ENCODE measurements at regions not wholly inside any gene's neighbourhood (a gene's known extent, or its start where the extent isn't known, plus 50 kb on each side); places are given as distances from the start of the nearest gene placed in this dataset.
"Not testable (repeated sequence)": the region's sequence is repeated elsewhere in the genome, so short reads cannot be mapped to it uniquely, and the experiment has no call there.

DNA sequence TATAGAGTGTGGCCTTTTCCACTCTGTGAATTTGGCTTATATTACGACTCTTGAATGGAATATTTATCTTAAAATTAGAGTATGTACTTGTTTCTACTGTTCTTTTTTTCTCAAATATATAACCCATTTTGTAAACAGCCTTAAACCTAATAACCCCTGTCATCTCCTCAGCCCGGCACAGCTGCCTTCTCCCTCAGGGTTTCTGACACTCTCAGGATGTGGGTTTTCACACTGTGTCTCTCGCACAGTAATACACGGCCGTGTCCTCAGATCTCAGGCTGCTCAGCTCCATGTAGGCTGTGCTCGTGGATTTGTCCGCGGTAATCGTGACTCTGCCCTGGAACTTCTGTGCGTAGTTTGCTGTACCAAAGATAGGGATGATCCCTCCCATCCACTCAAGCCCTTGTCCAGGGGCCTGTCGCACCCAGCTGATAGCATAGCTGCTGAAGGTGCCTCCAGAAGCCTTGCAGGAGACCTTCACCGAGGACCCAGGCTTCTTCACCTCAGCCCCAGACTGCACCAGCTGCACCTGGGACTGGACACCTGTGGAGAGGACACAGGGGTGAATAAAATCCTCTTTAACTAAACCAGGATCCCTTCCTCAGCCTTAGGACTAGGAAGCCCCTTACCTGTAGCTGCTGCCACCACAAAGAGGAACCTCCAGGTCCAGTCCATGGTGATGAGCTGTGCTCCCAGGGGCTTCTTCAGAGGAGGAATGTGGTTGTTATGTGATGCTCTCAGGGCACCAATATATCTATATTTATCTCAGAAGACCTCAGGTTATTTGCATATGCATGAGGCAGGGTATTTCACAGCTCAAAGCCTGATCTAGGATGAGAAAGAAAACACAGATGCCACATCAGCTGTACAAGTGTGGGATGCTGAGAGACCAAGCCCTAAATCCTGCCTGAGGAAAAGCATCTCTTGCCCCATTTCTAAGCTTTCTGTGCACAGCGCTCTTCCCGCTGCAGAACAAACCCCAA lies 1188.4 kb downstream of the TMEM121 start:
- H3K36me3 ChIP-seq; DNase-seq; H3K4me3 ChIP-seq; H3K27ac ChIP-seq; H3K27me3 ChIP-seq; H3K4me1 ChIP-seq; intact Hi-C loops (cut with DNase I); H3K9me3 ChIP-seq: not testable (repeated sequence)
- 42 to 56% methylated on average over 4 to 5 of the region's 14 CpGs for WGBS, 2 donors

DNA sequence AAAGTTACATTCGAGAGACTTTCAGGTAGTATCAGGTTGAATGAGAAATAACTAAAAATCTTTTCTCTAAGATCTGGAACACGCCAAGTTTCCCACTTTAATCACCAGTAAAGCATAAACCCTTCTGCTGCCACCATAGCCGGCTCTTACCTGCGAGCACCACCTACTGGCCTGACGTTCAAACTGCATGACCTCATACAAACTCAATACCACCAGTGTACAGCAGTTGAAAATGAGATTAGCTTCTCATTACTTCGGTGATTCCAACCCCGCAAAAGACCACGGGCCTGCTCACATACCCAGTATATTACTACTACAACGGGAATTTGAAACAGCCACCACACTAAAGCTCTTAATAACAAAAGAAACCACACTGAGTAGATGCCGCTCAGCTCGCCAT lies 1191.2 kb downstream of the TMEM121 start:
- H3K4me3 ChIP-seq; H3K27me3 ChIP-seq; H3K4me1 ChIP-seq; intact Hi-C loops (cut with DNase I); H3K27ac ChIP-seq; DNase-seq; H3K9me3 ChIP-seq; H3K36me3 ChIP-seq: not testable (repeated sequence)
- TF ChIP-seq, protein P1, sequence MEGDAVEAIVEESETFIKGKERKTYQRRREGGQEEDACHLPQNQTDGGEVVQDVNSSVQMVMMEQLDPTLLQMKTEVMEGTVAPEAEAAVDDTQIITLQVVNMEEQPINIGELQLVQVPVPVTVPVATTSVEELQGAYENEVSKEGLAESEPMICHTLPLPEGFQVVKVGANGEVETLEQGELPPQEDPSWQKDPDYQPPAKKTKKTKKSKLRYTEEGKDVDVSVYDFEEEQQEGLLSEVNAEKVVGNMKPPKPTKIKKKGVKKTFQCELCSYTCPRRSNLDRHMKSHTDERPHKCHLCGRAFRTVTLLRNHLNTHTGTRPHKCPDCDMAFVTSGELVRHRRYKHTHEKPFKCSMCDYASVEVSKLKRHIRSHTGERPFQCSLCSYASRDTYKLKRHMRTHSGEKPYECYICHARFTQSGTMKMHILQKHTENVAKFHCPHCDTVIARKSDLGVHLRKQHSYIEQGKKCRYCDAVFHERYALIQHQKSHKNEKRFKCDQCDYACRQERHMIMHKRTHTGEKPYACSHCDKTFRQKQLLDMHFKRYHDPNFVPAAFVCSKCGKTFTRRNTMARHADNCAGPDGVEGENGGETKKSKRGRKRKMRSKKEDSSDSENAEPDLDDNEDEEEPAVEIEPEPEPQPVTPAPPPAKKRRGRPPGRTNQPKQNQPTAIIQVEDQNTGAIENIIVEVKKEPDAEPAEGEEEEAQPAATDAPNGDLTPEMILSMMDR (IDR thresholded peaks at IDR 0.05), result peak in 1 of 6 experiments; percentile 25
- 20% methylated on average over 6 of the region's 11 CpGs; no CpG with 5 or more reads in 1 of the 2 donors for WGBS, 2 donors

DNA sequence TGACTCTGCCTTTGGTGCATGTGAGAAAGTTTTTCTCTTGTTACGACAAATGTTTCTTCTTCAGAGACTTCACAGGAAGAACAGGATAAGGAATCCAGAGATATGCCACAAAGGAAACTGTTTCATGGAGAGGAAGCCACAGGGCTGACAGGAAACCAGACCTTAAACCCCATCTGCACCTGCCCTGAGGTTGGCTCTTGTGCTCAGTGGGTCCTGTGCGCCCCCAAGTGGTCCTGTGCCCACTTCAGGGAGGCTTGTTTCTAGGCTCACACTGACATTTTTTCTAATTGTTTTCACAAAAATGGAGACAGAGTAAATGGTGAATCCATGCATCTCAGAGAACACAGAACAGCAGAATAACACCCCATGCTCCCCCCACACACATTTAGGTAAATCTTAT lies 1193.5 kb downstream of the TMEM121 start:
- H3K4me3 ChIP-seq; H3K36me3 ChIP-seq; H3K27me3 ChIP-seq; intact Hi-C loops (cut with DNase I); H3K9me3 ChIP-seq; H3K27ac ChIP-seq; H3K4me1 ChIP-seq; DNase-seq: not testable (repeated sequence)
- WGBS, 2 donors, result no CpG with 5 or more reads among the region's 2 CpGs

DNA sequence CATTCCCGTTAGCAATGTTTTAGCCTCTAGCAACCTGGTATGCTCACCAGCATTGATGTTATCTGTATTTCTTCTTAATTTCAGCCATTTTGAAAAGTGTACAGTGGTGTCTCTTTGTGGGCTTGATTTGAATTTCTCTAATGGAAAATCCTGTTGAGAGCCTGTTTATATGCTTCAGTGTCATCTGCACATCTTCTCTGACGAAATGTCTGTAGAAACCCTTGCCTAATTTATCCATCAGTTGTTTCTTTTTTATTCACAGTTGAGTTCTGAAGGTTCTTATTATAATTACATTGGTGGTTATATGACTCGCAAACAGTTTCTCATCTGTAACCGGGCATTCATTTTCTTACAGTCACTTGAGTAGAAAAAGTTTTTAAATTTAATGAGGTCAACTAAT lies 1195.5 kb downstream of the TMEM121 start:
- DNase-seq; intact Hi-C loops (cut with DNase I); H3K4me3 ChIP-seq; H3K4me1 ChIP-seq; H3K9me3 ChIP-seq; H3K27ac ChIP-seq; H3K36me3 ChIP-seq; H3K27me3 ChIP-seq: not testable (repeated sequence)
- 51% methylated on average over 4 of the region's 4 CpGs; no CpG with 5 or more reads in 1 of the 2 donors for WGBS, 2 donors

DNA sequence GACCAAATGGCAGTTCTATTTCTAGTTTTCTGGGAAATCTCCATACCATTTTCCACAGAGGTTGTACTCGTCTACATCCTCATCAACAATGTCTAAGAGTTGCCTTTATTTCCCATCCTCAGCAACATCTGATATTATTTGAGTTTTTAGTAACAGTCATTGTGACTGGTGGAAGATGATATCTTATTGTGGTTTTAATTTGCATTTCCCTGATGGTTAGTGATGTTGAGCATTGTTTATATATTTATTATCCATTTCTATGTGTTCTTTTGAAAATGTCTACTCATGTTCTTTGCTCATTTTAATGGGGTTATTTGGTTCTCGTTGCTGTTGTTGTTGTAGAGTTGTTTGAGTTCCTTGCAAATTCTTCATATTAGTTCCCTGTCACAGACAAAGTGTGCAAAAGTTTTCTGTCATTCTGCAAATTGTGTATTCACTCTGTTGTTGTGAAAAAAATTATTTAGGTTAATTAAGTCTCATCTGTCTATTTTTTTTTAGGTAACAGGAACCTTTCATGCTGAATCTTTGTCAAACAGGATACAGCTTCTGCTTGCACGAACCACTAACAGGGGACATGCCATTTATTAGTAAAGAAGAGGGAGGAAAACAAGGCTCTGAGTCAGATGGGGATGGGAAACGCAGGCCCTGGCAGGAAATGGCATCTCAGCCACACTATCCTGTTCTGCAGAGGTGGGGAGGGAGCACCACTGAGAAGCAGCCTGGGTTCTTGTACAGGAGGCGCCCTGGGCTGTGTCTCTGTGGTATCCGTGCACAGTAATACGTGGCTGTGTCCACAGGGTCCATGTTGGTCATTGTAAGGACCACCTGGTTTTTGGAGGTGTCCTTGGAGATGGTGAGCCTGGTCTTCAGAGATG lies 1196.7 kb downstream of the TMEM121 start:
- H3K27me3 ChIP-seq; DNase-seq; intact Hi-C loops (cut with DNase I); H3K27ac ChIP-seq; H3K9me3 ChIP-seq; H3K4me1 ChIP-seq; H3K36me3 ChIP-seq; H3K4me3 ChIP-seq: not testable (repeated sequence)
- 40% methylated on average over 1 of the region's 7 CpGs; no CpG with 5 or more reads in 1 of the 2 donors for WGBS, 2 donors

DNA sequence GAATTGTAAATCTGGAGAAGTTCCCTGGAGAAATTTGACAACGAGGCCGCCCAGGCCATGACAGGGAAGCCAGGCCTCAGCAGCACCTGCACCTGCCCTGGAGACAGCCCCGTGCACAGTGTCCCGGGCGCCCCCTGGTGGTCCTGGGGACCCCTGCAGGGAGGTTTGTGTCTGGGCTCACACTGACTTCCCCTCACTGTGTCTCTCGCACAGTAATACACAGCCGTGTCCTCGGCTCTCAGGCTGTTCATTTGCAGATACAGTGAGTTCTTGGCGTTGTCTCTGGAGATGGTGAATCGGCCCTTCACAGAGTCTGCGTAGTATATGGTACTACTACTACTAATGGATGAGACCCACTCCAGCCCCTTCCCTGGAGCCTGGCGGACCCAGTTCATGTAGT lies 1201.6 kb downstream of the TMEM121 start:
- H3K4me1 ChIP-seq; DNase-seq; H3K4me3 ChIP-seq; H3K36me3 ChIP-seq; H3K9me3 ChIP-seq; H3K27ac ChIP-seq; intact Hi-C loops (cut with DNase I); H3K27me3 ChIP-seq: not testable (repeated sequence)
- TF ChIP-seq, protein P1 (IDR thresholded peaks at IDR 0.05), result peak in 1 of 6 experiments; percentile 23
- WGBS, 2 donors, result 60% methylated on average over 1 of the region's 12 CpGs; no CpG with 5 or more reads in 1 of the 2 donors

DNA sequence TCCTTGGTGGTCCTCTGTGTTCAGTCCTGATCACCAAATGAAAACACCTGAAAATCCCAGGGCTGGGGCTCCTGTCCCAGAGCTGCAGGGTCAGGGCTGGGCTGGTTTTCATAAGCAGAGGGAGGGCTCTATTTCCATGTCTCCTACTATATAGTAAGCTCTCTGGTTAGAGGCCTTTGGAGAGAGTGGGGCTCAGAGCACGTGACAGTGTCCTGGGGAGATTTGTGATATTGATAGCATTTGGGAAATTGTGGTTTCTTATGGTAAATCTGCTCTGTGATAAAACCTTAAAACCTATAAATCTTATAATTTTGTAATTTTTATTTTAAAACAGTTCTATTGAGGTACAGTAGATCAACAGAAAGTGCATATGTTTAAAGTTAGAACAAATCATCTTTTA lies 1202.2 kb downstream of the TMEM121 start:
- H3K4me3 ChIP-seq, result no peak overlapping the region
- intact Hi-C loops (cut with DNase I), result no loop called here
- H3K4me1 ChIP-seq, result no peaks in the 10 kb centered on the region
- H3K9me3 ChIP-seq, result no peaks in the 10 kb centered on the region
- TF ChIP-seq POLR2A (IDR thresholded peaks at IDR 0.05), result no peak
- TF ChIP-seq, protein P1 (IDR thresholded peaks at IDR 0.05), result no peak
- H3K27ac ChIP-seq, result no peak overlapping the region
- DNase-seq, result no peak
- no peaks in the 10 kb centered on the region for H3K36me3 ChIP-seq
- 0% methylated on average over 1 of the region's 1 CpG; no CpG with 5 or more reads in 1 of the 2 donors for WGBS, 2 donors
- no peaks in the 10 kb centered on the region for H3K27me3 ChIP-seq
